GM18517 (cell line): ENCODE measurements at regions not wholly inside any gene's neighbourhood (a gene's known extent, or its start where the extent isn't known, plus 50 kb on each side); places are given as distances from the start of the nearest gene placed in this dataset.

ENCODE experiments used
- ATAC-seq: cut with Tn5 transposase; IDR thresholded peaks from one replicate; pipeline ENCODE4 v1.9.1; 2021; ENCODE audit warnings: mild to moderate bottlenecking, moderate library complexity; ENCODE audit not compliant: unreplicated experiment

- no peak for ATAC-seq
Measured at GRCh38 chr13:104473936-104474335, 1407.7 kb upstream of the SLC10A2 start.

DNA sequence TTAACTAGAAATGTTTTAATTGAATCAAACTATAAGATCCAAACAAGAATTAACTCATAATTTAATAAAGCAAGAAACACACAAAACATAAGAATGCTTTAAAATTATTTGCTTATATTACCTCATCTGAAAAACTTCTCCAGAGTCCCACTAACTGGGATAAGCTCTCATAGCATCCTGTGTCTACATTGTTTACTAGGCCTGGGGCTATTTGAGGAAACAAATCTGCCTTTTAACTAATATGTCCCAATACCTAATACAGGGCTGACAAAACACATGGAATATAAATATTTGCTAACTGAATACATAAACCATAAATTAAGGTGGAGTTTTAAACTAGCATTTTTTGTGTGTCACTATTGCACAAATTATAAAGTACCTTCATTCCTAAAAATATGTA is 1399.8 kb upstream of the SLC10A2 start:
- no peak for ATAC-seq

- ATAC-seq: no peak
Measured at GRCh38 chr13:104461049-104461448, 1394.8 kb upstream of the SLC10A2 start.

DNA sequence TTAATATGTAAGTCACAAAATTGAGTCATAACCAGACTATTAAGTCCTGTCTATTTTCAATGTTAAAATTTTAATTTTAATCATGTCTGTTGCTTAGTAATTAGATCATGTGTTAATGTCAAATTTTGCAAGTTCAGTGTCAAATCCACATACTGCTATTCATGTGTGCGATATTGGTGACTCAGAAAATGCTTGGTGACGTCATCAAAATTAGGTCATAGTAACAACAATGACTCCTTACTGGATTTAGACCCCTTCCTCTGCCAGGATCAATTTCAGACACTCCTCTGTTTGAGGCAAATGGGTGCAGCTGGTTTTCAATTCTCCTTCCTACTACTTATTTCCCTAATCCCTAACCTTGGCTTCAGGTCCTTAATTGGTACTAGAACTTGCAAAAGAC is 1394.3 kb upstream of the SLC10A2 start:
- ATAC-seq: no peak

DNA sequence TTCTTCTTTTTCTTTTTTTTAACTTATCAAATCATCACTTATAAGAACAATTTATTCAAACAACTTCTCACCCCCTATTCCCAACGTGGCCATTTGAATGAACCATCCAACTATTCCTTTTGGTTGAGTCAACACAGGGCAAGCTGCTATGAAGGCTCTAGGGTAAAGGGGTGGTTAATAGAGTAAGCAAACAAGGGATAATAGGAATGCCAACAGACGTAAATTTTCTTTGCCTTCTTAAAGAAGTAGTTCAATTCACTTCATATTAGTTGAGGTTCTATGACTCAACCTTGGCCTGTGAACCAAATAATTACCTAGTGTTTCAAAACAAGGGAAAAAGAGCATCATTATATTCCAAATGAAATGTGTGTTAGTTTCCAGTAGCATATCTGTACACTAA is 1383.8 kb upstream of the SLC10A2 start:
- ATAC-seq: no peak

DNA sequence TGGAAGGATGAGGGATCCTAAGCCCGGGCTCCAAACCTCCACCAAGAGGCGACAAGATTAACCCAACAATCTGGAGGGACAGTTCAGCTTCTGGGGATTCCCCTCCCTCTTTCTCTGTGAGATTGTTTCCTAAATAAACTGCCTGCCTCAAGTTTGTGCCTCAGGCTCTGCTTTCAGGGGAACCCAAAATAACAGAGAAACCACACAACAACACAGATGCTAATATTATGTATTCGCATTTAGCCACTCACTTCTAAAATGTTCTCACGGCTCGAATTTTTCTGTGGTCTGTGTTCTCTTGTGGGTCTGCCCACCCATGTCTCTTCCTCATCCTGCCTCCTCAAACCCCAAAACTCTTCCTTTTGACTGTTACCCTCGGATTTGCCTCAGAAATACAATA is 1381.1 kb upstream of the SLC10A2 start:
- ATAC-seq: no peak

GRCh38 chr13:104442536-104442935 is 1376.3 kb upstream of the SLC10A2 start:
- ATAC-seq: no peak

DNA sequence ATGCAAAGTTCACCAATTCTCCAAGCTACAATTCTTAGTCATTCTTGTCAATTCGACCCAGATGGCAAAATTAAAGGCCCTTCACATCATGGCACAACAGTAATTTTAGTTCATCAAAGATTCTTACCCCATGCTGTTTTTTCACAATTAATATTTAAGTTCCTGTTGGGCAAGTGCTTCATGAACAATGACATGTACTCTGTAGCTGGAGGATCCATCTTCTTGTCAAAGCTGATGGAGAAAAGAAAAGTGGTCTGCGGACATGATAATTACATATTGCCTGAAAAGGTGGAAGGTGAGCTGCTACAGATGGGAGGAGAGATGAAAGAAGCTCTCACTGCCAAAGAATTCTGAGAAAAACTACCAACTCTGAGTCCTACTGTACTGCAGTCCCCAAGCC is 1370.3 kb upstream of the SLC10A2 start:
- ATAC-seq: no peak

- ATAC-seq: no peak
Measured at GRCh38 chr13:104431895-104432294, 1365.7 kb upstream of the SLC10A2 start.

DNA sequence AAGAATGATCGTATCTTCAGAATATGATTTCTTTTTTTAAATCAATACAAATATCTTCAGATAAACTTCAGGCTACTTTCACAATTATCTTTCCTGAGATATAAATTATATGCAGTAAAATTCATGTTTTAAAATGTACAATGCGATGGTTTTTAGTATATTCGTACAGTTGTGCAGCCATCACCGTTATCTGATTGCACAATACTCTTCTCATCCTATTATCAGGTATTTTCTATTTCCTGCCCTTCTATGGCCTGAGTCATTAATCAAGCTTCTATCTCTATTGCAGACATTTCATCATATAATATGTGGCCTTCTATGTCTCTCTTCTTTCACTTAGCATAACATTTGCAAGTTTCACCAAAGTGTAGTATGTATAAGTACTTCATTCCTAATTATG is 1360.2 kb upstream of the SLC10A2 start:
- ATAC-seq: no peak

DNA sequence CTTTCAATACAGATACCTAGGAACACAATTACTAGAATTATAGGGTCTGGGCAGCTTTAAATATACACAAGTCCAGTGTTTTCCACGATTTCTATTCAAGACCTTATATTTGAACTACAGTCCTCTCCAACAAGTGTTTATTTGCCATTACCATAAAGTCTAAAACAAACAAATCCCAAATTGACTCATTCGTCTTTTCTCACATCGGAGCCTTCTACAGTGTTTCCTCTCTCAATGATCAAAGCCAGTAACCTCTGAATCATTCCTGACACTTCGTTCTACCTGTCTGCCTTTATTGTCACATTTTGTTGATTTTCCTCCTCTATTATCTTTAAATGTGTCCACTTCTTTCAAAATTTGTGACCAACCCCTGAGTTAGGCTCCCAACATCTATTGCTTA is 1356.5 kb upstream of the SLC10A2 start:
- ATAC-seq: no peak

- ATAC-seq: no peak
Measured at GRCh38 chr13:104416973-104417372, 1350.8 kb upstream of the SLC10A2 start.

- ATAC-seq: no peak
Measured at GRCh38 chr13:104414771-104415170, 1348.6 kb upstream of the SLC10A2 start.

DNA sequence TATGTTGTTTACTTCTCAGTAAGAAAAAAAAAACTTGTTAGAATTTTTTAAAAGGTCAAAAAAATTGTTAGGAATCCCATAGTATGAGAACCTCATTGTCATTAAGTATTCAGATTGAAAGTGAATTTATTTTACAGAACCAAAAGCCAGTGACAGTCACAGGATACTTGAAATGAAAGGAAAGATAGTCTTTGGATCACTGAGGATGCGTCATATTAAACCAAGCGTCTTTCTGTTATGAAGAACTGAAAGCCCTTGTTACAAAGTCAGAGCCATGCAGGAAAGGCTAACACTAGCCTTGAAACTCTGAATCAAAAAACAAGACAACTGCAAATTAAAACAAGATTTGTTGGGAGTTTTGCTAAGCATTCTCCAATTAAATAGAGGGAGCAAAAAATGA is 1348.0 kb upstream of the SLC10A2 start:
- no peak for ATAC-seq

- no peak for ATAC-seq
Measured at GRCh38 chr13:104411141-104411765, 1345.0 kb upstream of the SLC10A2 start.

DNA sequence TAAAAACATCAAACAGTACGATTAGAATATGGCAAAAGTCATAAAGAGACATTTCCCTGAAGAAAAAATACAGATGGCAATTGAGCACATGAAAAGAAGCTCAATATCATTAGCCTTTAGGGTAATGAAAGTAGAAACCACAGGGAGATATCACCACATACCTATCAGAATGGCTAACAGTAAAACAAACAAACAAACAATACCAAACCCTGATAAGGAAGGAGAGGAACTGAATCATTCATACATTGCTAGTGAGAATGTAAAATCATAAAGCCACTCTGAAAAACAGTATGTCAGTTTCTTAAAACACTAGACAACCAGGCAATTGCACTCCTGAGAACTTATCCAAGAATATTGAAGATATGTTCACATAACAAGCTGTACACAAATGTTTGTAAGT is 1342.5 kb upstream of the SLC10A2 start:
- no peak for ATAC-seq

- ATAC-seq: no peak
Measured at GRCh38 chr13:104404325-104404724, 1338.1 kb upstream of the SLC10A2 start.

DNA sequence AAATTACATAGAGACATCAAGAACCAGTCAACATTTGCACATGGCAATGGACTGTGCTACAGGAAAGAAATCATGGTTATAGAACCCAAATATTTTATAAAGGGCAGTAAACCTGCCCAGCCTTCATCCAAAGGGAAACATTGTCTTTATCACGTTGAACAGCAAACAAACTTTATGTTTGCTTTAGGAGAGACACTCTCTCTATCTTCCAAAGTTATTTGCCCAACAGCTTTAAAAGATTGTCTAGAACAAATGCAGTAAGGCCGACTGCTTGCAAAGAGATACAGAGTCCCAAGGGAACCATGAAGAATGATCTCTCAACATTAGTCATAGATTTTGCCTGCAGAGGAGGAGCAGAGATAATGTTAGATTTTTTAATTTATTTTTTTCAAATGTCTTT is 1323.5 kb upstream of the SLC10A2 start:
- no peak for ATAC-seq

- ATAC-seq: no peak
Measured at GRCh38 chr13:104387510-104387909, 1321.3 kb upstream of the SLC10A2 start.

GRCh38 chr13:104385404-104385803 is 1319.2 kb upstream of the SLC10A2 start:
- ATAC-seq: no peak

- ATAC-seq: no peak
Measured at GRCh38 chr13:104382951-104383350, 1316.7 kb upstream of the SLC10A2 start.

- ATAC-seq: no peak
Measured at GRCh38 chr13:104376588-104376987, 1310.4 kb upstream of the SLC10A2 start.

GRCh38 chr13:104375614-104376013 is 1309.4 kb upstream of the SLC10A2 start:
- ATAC-seq: no peak
